GM18505 (cell line): ENCODE measurements at regions not wholly inside any gene's neighbourhood (a gene's known extent, or its start where the extent isn't known, plus 50 kb on each side); places are given as distances from the start of the nearest gene placed in this dataset.

Experiments
- ATAC-seq: cut with Tn5 transposase; IDR thresholded peaks from one replicate; pipeline ENCODE4 v1.9.1; 2021; ENCODE audit not compliant: unreplicated experiment
- POLR2A ChIP-seq: IDR thresholded peaks from 4 replicates; pipeline ENCODE4 v1.6.1; 2011; ENCODE audit warnings: borderline replicate concordance; ENCODE audit not compliant: insufficient read depth, insufficient read length; ENCODE audit errors: extremely low read depth

GRCh38 chr18:73458186-73458964 is 590.6 kb upstream of the NETO1 start:
- no peak for ATAC-seq
- no peak for TF ChIP-seq POLR2A

GRCh38 chr18:73456643-73457042 is 588.9 kb upstream of the NETO1 start:
- TF ChIP-seq POLR2A, result no peak
- ATAC-seq, result no peak

GRCh38 chr18:73452866-73453265 is 585.1 kb upstream of the NETO1 start:
- no peak for ATAC-seq
- TF ChIP-seq POLR2A, result no peak

- ATAC-seq, result no peak
- no peak for TF ChIP-seq POLR2A
Measured at GRCh38 chr18:73446502-73446901, 578.7 kb upstream of the NETO1 start.

- no peak for TF ChIP-seq POLR2A
- ATAC-seq, result no peak
Measured at GRCh38 chr18:73431620-73432019, 563.8 kb upstream of the NETO1 start.

- no peak for ATAC-seq
- TF ChIP-seq POLR2A, result no peak
Measured at GRCh38 chr18:73421010-73421409, 553.2 kb upstream of the NETO1 start.

GRCh38 chr18:73419531-73419930 is 551.7 kb upstream of the NETO1 start:
- no peak for TF ChIP-seq POLR2A
- ATAC-seq, result no peak

GRCh38 chr18:73414598-73414997 is 546.8 kb upstream of the NETO1 start:
- TF ChIP-seq POLR2A, result no peak
- ATAC-seq, result no peak

- TF ChIP-seq POLR2A, result no peak
Measured at GRCh38 chr18:73414069-73414468, 546.3 kb upstream of the NETO1 start.

GRCh38 chr18:73409242-73409641 is 541.5 kb upstream of the NETO1 start:
- no peak for ATAC-seq
- no peak for TF ChIP-seq POLR2A

More at GRCh38 chr18:73414069-73414468, 546.3 kb upstream of the NETO1 start:
- ATAC-seq, result no peak

GRCh38 chr18:73408469-73408868 is 540.7 kb upstream of the NETO1 start:
- no peak for TF ChIP-seq POLR2A
- no peak for ATAC-seq

- TF ChIP-seq POLR2A, result no peak
- no peak for ATAC-seq
Measured at GRCh38 chr18:73407506-73407905, 539.7 kb upstream of the NETO1 start.

GRCh38 chr18:73384246-73384645 is 516.5 kb upstream of the NETO1 start:
- no peak for ATAC-seq
- no peak for TF ChIP-seq POLR2A

- ATAC-seq, result no peak
- TF ChIP-seq POLR2A, result no peak
Measured at GRCh38 chr18:73381699-73382036, 513.9 kb upstream of the NETO1 start.
